ENCODE measurements at regions not wholly inside any gene's neighbourhood (a gene's known extent, or its start where the extent isn't known, plus 50 kb on each side); places are given as distances from the start of the nearest gene placed in this dataset.

- TF ChIP-seq CTCF (IDR thresholded peaks at IDR 0.05), result no peak
- H3K4me1 Mint-ChIP-seq (ENCODE audit: low read depth), result peaks cover 22% of the 10 kb centered on the region
- intact Hi-C loops (cut with micrococcal nuclease), result no loop called here
- CTCF ChIA-PET, result no interaction called here
- no peak overlapping the region for H3K4me3 Mint-ChIP-seq
- H3K27me3 Mint-ChIP-seq, result no peaks in the 10 kb centered on the region
- DNase-seq, result no peak
- POLR2A ChIA-PET, result interaction anchor here (1.0 kb wide), 1 partner anchor 10 kb away, joined by 3 read pairs; no protein-coding TSS in a partner anchor
- no peak overlapping the region for H3K27ac Mint-ChIP-seq
- H3K9me3 Mint-ChIP-seq, result peaks cover under 1% of the 10 kb centered on the region
- H3K36me3 Mint-ChIP-seq (ENCODE audit: low read depth), result no peaks in the 10 kb centered on the region
- ATAC-seq, result no peak
Observed at GRCh38 chr20:1710484-1710883, 52.9 kb upstream of the SIRPG start.

GRCh38 chr20:1707588-1708449 is 50.2 kb upstream of the SIRPG start:
- peak; percentile 56 for ATAC-seq
- no peaks in the 10 kb centered on the region for H3K36me3 Mint-ChIP-seq (ENCODE audit: low read depth)
- no peak for TF ChIP-seq CTCF (IDR thresholded peaks at IDR 0.05)
- ChIA-PET POLR2A (interaction anchor here (0.8 kb wide), 1 partner anchor 11 kb away, joined by 4 read pairs; no protein-coding TSS in a partner anchor), CTCF (interaction anchor here (0.8 to 2.0 kb wide), 5 partner anchors 26 to 204 kb away, joined by 3 to 7 read pairs (median 3); no protein-coding TSS in a partner anchor)
- peaks cover 22% of the 10 kb centered on the region for H3K4me1 Mint-ChIP-seq (ENCODE audit: low read depth)
- peak overlapping the region; percentile 68 for H3K27ac Mint-ChIP-seq
- no peak overlapping the region for H3K4me3 Mint-ChIP-seq
- intact Hi-C loops (cut with micrococcal nuclease), result no loop called here
- H3K27me3 Mint-ChIP-seq, result no peaks in the 10 kb centered on the region
- peaks cover 2% of the 10 kb centered on the region for H3K9me3 Mint-ChIP-seq
- DNase-seq, result no peak

Data from activated CD8-positive, alpha-beta T cell treated with anti-CD3 and anti-CD28 coated beads for 36 hours (primary cell).